ENCODE measurements at regions not wholly inside any gene's neighbourhood (a gene's known extent, or its start where the extent isn't known, plus 50 kb on each side); places are given as distances from the start of the nearest gene placed in this dataset.
"Not testable (repeated sequence)": the region's sequence is repeated elsewhere in the genome, so short reads cannot be mapped to it uniquely, and the experiment has no call there.

- not testable (repeated sequence) for TF ChIP-seq AFF4 (CRISPR knock-in tag; IDR thresholded peaks at IDR 0.05; ENCODE audit: borderline replicate concordance); CTCF (IDR thresholded peaks at IDR 0.05); SP1 (CRISPR knock-in tag; conservative IDR thresholded peaks at IDR 0.05); MAX (CRISPR knock-in tag; IDR thresholded peaks at IDR 0.05); NR2C2 (CRISPR knock-in tag; IDR thresholded peaks at IDR 0.05)
Observed at GRCh38 chrX:63145526-63145925, 205.6 kb downstream of the SPIN4 start.
